Karpas-422 (cell line): ENCODE measurements at regions not wholly inside any gene's neighbourhood (a gene's known extent, or its start where the extent isn't known, plus 50 kb on each side); places are given as distances from the start of the nearest gene placed in this dataset.

Experiments used
- DNase-seq: peaks from one replicate; pipeline ENCODE4 v3.0.0-alpha.2; 2015
- H2AFZ ChIP-seq: fragments of 200-600 bp; sonication (generic); 2 replicates; pipeline ENCODE4 v1.6.1; 2014; ENCODE audit warnings: antibody characterized with exemption, low read length, mixed read lengths
- H3K27ac ChIP-seq: fragments of 200-600 bp; sonication (generic); 2 replicates; pipeline ENCODE4 v1.5.1; 2014; ENCODE audit warnings: mild to moderate bottlenecking, low read length, moderate library complexity
- H3K27me3 ChIP-seq: fragments of 200-600 bp; sonication (generic); 2 replicates; pipeline ENCODE4 v1.6.1; 2014; ENCODE audit warnings: low read length, mixed read lengths
- H3K36me3 ChIP-seq: fragments of 200-600 bp; sonication (generic); 2 replicates; pipeline ENCODE4 v1.6.1; 2014; ENCODE audit warnings: low read length, mixed read lengths; ENCODE audit not compliant: insufficient read depth
- H3K4me1 ChIP-seq: fragments of 200-600 bp; sonication (generic); 2 replicates; pipeline ENCODE4 v1.6.1; 2014; ENCODE audit warnings: mild to moderate bottlenecking, low read length, mixed read lengths
- H3K4me2 ChIP-seq: fragments of 200-600 bp; sonication (generic); 2 replicates; pipeline ENCODE4 v1.6.1; 2014; ENCODE audit warnings: low read length, low read depth, mild to moderate bottlenecking; ENCODE audit not compliant: poor library complexity, severe bottlenecking
- H3K4me3 ChIP-seq: fragments of 200-600 bp; sonication (generic); 2 replicates; pipeline ENCODE4 v1.5.1; 2014; ENCODE audit warnings: mild to moderate bottlenecking, antibody characterized with exemption, low read length, mixed read lengths
- H3K79me2 ChIP-seq: fragments of 200-600 bp; sonication (generic); 2 replicates; pipeline ENCODE4 v1.6.1; 2014; ENCODE audit warnings: mild to moderate bottlenecking, low read length, mixed read lengths
- H3K9ac ChIP-seq: fragments of 200-600 bp; sonication (generic); 2 replicates; pipeline ENCODE4 v1.6.0; 2014; ENCODE audit warnings: low read length
- H3K9me2 ChIP-seq: fragments of 200-600 bp; sonication (generic), shearing (Covaris generic); replicated peaks from 2 replicates; pipeline ENCODE4 v1.6.0; 2014; ENCODE audit warnings: mild to moderate bottlenecking, low read length, moderate library complexity; ENCODE audit not compliant: insufficient read depth
- H3K9me3 ChIP-seq: fragments of 300-700, 200-600 bp; sonication (generic); 2 replicates; pipeline ENCODE4 v1.6.1; 2014; ENCODE audit warnings: low read length, mixed read lengths
- H4K20me1 ChIP-seq: fragments of 200-600 bp; sonication (generic); 2 replicates; pipeline ENCODE4 v1.6.1; 2014; ENCODE audit warnings: mild to moderate bottlenecking, antibody characterized with exemption, low read length, low read depth; ENCODE audit not compliant: insufficient read depth

- H3K27ac ChIP-seq, result no peak overlapping the region
Observed at GRCh38 chr5:82812575-82812974, 264.6 kb downstream of the TMEM167A start.

DNA sequence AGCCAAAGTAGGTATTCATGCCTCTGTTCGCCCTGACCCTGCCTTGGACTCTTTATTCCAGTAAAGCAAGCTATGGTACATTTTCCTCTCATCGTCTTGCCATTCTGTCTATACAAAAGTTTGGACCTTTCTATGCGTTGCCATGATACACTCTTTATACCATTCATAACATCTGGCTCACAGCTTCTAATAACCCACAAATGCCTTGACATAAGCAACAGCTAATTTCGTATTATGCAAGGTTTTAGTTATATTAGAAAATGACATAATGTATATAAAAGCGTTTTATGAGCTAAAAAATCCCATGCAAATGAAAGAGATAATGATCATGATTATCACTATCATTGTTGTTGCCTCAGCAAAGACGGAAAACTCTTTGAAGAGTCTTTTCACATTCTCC, 265.7 kb downstream of the TMEM167A start:
- no peaks in the 10 kb centered on the region for H4K20me1 ChIP-seq
- no peak for DNase-seq
- no peaks in the 10 kb centered on the region for H3K36me3 ChIP-seq
- H3K4me1 ChIP-seq, result no peaks in the 10 kb centered on the region
- no peaks in the 10 kb centered on the region for H3K9me2 ChIP-seq
- H3K79me2 ChIP-seq, result no peaks in the 10 kb centered on the region
- H3K27me3 ChIP-seq, result no peaks in the 10 kb centered on the region
- H3K4me3 ChIP-seq, result no peak overlapping the region
- no peak overlapping the region for H3K4me2 ChIP-seq
- no peak overlapping the region for H2AFZ ChIP-seq
- no peaks in the 10 kb centered on the region for H3K9me3 ChIP-seq
- no peak overlapping the region for H3K27ac ChIP-seq
- no peak overlapping the region for H3K9ac ChIP-seq

More at GRCh38 chr5:82812575-82812974, 264.6 kb downstream of the TMEM167A start:
- H3K4me3 ChIP-seq, result no peak overlapping the region
- H3K9ac ChIP-seq, result no peak overlapping the region
- 0 out of 2 replicates have a peak, but pooled peaks cover 3% of the 10 kb centered on the region for H3K9me2 ChIP-seq
- H3K27me3 ChIP-seq, result no peaks in the 10 kb centered on the region
- no peaks in the 10 kb centered on the region for H3K79me2 ChIP-seq
- DNase-seq, result no peak
- H4K20me1 ChIP-seq, result no peaks in the 10 kb centered on the region
- no peaks in the 10 kb centered on the region for H3K4me1 ChIP-seq
- no peak overlapping the region for H2AFZ ChIP-seq
- no peaks in the 10 kb centered on the region for H3K9me3 ChIP-seq
- no peaks in the 10 kb centered on the region for H3K36me3 ChIP-seq
- no peak overlapping the region for H3K4me2 ChIP-seq

- no peaks in the 10 kb centered on the region for H4K20me1 ChIP-seq
- H3K36me3 ChIP-seq, result no peaks in the 10 kb centered on the region
- H3K9ac ChIP-seq, result no peak overlapping the region
- no peak overlapping the region for H3K4me2 ChIP-seq
- no peak overlapping the region for H3K4me3 ChIP-seq
- H3K9me3 ChIP-seq, result no peaks in the 10 kb centered on the region
- no peaks in the 10 kb centered on the region for H3K4me1 ChIP-seq
- DNase-seq, result no peak
- H3K79me2 ChIP-seq, result no peaks in the 10 kb centered on the region
- H3K9me2 ChIP-seq, result no peaks in the 10 kb centered on the region
- no peak overlapping the region for H2AFZ ChIP-seq
- no peaks in the 10 kb centered on the region for H3K27me3 ChIP-seq
- no peak overlapping the region for H3K27ac ChIP-seq
Observed at GRCh38 chr5:82809420-82810143, 267.6 kb downstream of the TMEM167A start.

GRCh38 chr5:82808960-82809359, 268.2 kb downstream of the TMEM167A start:
- H3K36me3 ChIP-seq, result no peaks in the 10 kb centered on the region
- no peak overlapping the region for H2AFZ ChIP-seq
- no peaks in the 10 kb centered on the region for H4K20me1 ChIP-seq
- no peaks in the 10 kb centered on the region for H3K79me2 ChIP-seq
- no peaks in the 10 kb centered on the region for H3K27me3 ChIP-seq
- DNase-seq, result no peak
- H3K4me2 ChIP-seq, result no peak overlapping the region
- no peaks in the 10 kb centered on the region for H3K9me3 ChIP-seq
- no peaks in the 10 kb centered on the region for H3K4me1 ChIP-seq
- H3K4me3 ChIP-seq, result no peak overlapping the region
- no peak overlapping the region for H3K27ac ChIP-seq
- no peak overlapping the region for H3K9ac ChIP-seq
- H3K9me2 ChIP-seq, result no peaks in the 10 kb centered on the region

DNA sequence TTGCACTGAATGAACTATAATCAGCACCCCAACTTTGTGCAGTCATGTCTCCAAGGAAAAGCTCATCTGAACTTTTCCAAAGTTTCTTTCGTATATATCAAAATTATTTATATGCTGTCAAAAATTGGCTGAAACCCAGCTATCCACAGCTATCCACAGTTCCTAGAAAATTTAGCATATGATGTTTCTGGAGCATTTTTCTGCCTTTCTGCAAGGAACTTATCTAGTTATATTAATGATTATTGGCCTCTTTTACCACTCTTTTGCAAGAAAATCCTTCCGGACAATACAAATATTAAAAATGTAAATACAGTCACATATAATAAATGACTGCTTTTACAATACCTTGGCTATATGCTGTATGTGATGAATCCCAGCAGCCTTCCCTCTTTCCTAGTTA, 270.2 kb downstream of the TMEM167A start:
- H3K9ac ChIP-seq, result no peak overlapping the region
- H4K20me1 ChIP-seq, result no peaks in the 10 kb centered on the region
- H3K4me3 ChIP-seq, result no peak overlapping the region
- H3K4me1 ChIP-seq, result peaks cover 8% of the 10 kb centered on the region
- no peaks in the 10 kb centered on the region for H3K79me2 ChIP-seq
- no peaks in the 10 kb centered on the region for H3K27me3 ChIP-seq
- H2AFZ ChIP-seq, result no peak overlapping the region
- H3K36me3 ChIP-seq, result no peaks in the 10 kb centered on the region
- no peaks in the 10 kb centered on the region for H3K9me2 ChIP-seq
- DNase-seq, result no peak
- H3K9me3 ChIP-seq, result no peaks in the 10 kb centered on the region
- no peak overlapping the region for H3K27ac ChIP-seq
- no peak overlapping the region for H3K4me2 ChIP-seq

DNA sequence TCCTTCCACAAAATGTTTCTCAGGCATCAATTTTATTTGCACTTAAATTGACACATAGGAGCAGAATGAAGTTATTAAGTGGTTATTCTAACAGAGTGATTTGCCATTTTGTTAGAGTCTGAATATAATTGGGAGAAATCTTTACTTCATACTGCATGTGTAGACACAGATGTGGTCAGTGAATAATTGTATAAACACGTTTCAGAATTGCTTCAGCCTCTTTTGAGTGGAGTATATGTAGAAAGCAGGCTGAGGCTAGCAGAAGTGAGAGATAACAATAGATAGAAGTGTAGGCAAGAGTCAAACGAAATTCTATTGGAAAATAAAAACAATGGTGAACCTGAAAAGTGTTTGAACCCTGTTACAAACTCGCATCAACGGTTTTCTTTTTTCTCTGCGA, 270.7 kb downstream of the TMEM167A start:
- Histone ChIP-seq H3K27ac (no peak overlapping the region), H3K4me1 (peaks cover 8% of the 10 kb centered on the region), H3K9ac (no peak overlapping the region), H4K20me1 (no peaks in the 10 kb centered on the region), H3K4me2 (no peak overlapping the region), H2AFZ (no peak overlapping the region), H3K9me2 (no peaks in the 10 kb centered on the region), H3K9me3 (no peaks in the 10 kb centered on the region), H3K27me3 (no peaks in the 10 kb centered on the region), H3K36me3 (no peaks in the 10 kb centered on the region), H3K79me2 (no peaks in the 10 kb centered on the region), H3K4me3 (no peak overlapping the region)
- no peak for DNase-seq

- Histone ChIP-seq H3K9me2 (no peaks in the 10 kb centered on the region), H3K79me2 (no peaks in the 10 kb centered on the region), H3K36me3 (no peaks in the 10 kb centered on the region), H3K27ac (no peak overlapping the region), H3K9ac (no peak overlapping the region), H3K4me1 (peaks cover 8% of the 10 kb centered on the region), H4K20me1 (no peaks in the 10 kb centered on the region), H2AFZ (no peak overlapping the region), H3K4me3 (no peak overlapping the region), H3K4me2 (no peak overlapping the region), H3K27me3 (no peaks in the 10 kb centered on the region), H3K9me3 (no peaks in the 10 kb centered on the region)
- DNase-seq, result no peak
Observed at GRCh38 chr5:82804155-82804690, 273.0 kb downstream of the TMEM167A start.

GRCh38 chr5:82802954-82803353, 274.2 kb downstream of the TMEM167A start:
- Histone ChIP-seq H3K27me3 (no peaks in the 10 kb centered on the region), H3K9me2 (no peaks in the 10 kb centered on the region), H3K9ac (no peak overlapping the region), H3K27ac (no peak overlapping the region), H4K20me1 (no peaks in the 10 kb centered on the region), H3K4me2 (no peak overlapping the region), H3K4me3 (no peak overlapping the region), H3K36me3 (no peaks in the 10 kb centered on the region), H3K79me2 (no peaks in the 10 kb centered on the region), H2AFZ (no peak overlapping the region), H3K4me1 (peaks cover 8% of the 10 kb centered on the region), H3K9me3 (no peaks in the 10 kb centered on the region)
- DNase-seq, result no peak
